A549 (cell line): ENCODE measurements at regions not wholly inside any gene's neighbourhood (a gene's known extent, or its start where the extent isn't known, plus 50 kb on each side); places are given as distances from the start of the nearest gene placed in this dataset.
A peak's percentile ranks its signal among the peaks of the same experiment; 100 is the strongest.

Experiments
- ATAC-seq, 2 experiments: fragments of 200-7000 bp in 1 of 2; fragments of >200 bp in 1 of 2; cut with Nextera tagmentation in 1 of 2; cut with Tn5 transposase in 1 of 2; 3 replicates each; pipeline versions ENCODE4 v1.8.0 to v1.9.1; 2018 to 2020; ENCODE audit warnings: mild to moderate bottlenecking in 1 of 2, moderate library complexity in 1 of 2
- CTCF ChIA-PET: fragments of 300-600 bp; sonication (Branson Sonifier 250); formaldehyde crosslinking; extraction: SDS; loops from one replicate; lab custom pipeline; 2021; ENCODE audit warnings: antibody characterized with exemption, inconsistent platforms; lab: Yijun Ruan, JAX
- POLR2A ChIA-PET: fragments of 350-600 bp; formaldehyde crosslinking; extraction: SDS; loops from one replicate; lab custom pipeline; 2021; ENCODE audit warnings: antibody characterized with exemption, inconsistent platforms; lab: Yijun Ruan, JAX
- DNase-seq, 2 experiments: peaks; one replicate each; pipeline versions ENCODE4 v3.0.0 to v3.0.0-alpha.2; 2011 to 2016; ENCODE audit warnings: low read depth in 1 of 2, low spot score in 1 of 2
- FAIRE-seq: peaks from 2 replicates; lab custom pipeline; 2011; peaks lifted over from hg19 to GRCh38; lab: Jason Lieb, UNC
- H3K27ac ChIP-seq, 2 experiments: fragments of >200 bp; sonication (Bioruptor Twin); formaldehyde crosslinking; 3 replicates each; pipeline ENCODE4 v1.5.1; 2016 to 2017
- H3K4me1 ChIP-seq: fragments of >200 bp; sonication (Bioruptor Twin); formaldehyde crosslinking; 3 replicates; pipeline ENCODE4 v1.6.1; 2016
- H3K4me2 ChIP-seq: fragments of >200 bp; sonication (Bioruptor Twin); formaldehyde crosslinking; 3 replicates; pipeline ENCODE4 v1.6.1; 2016
- H3K4me3 ChIP-seq: fragments of >200 bp; sonication (Bioruptor Twin); formaldehyde crosslinking; 3 replicates; pipeline ENCODE4 v1.5.1; 2016
- H3K9me3 ChIP-seq: fragments of >200 bp; sonication (Bioruptor Twin); formaldehyde crosslinking; 3 replicates; pipeline ENCODE4 v1.6.1; 2016
- BCL3 ChIP-seq: fragments of >200 bp; sonication (Bioruptor Twin); formaldehyde crosslinking; IDR thresholded peaks from 3 replicates; pipeline ENCODE4 v1.6.1; 2016
- CBX2 ChIP-seq: fragments of 200-600 bp; sonication (generic); IDR thresholded peaks from 2 replicates; pipeline ENCODE4 v1.6.1; 2016; ENCODE audit warnings: low read depth, mild to moderate bottlenecking, borderline replicate concordance
- CBX8 ChIP-seq: fragments of 200-600 bp; sonication (generic); IDR thresholded peaks from 2 replicates; pipeline ENCODE4 v1.6.1; 2016
- E2F6 ChIP-seq: IDR thresholded peaks from 2 replicates; pipeline ENCODE4 v1.6.1; 2012; ENCODE audit warnings: low read depth, borderline replicate concordance
- EP300 ChIP-seq, 2 experiments: fragments of >200 bp; sonication (Bioruptor Twin); formaldehyde crosslinking; IDR thresholded peaks; 2 replicates in 1 of 2; 3 replicates in 1 of 2; pipeline ENCODE4 v1.6.1; 2016 to 2017
- ESRRA ChIP-seq: fragments of 150-350 bp; IDR thresholded peaks from 2 replicates; pipeline ENCODE4 v1.6.1; 2014; ENCODE audit warnings: mild to moderate bottlenecking, low read length, borderline replicate concordance
- FOSL2 ChIP-seq, 2 experiments: fragments of 450-650 bp in 1 of 2; fragments of >200 bp in 1 of 2; sonication (Bioruptor Twin) in 1 of 2; formaldehyde crosslinking; IDR thresholded peaks; 2 replicates each; pipeline versions ENCODE4 v1.5.0 to v1.6.1; 2016 to 2020; ENCODE audit warnings: mild to moderate bottlenecking in 1 of 2, moderate library complexity in 1 of 2
- GATA3 ChIP-seq: IDR thresholded peaks from 2 replicates; pipeline ENCODE4 v1.6.1; 2012; ENCODE audit warnings: borderline replicate concordance
- HDAC2 ChIP-seq: fragments of 200-600 bp; sonication (generic); IDR thresholded peaks from 2 replicates; pipeline ENCODE4 v1.6.1; 2016
- HES2 ChIP-seq: fragments of >200 bp; sonication (Bioruptor Twin); formaldehyde crosslinking; IDR thresholded peaks from 2 replicates; pipeline ENCODE4 v1.6.1; 2016
- HEYL ChIP-seq: fragments of 250-450 bp; sonication (Bioruptor Pico); IDR thresholded peaks from 2 replicates; pipeline ENCODE4 v1.8.0; 2021; ENCODE audit warnings: mild to moderate bottlenecking, moderate library complexity
- HMGXB4 ChIP-seq: fragments of 250-450 bp; sonication (Bioruptor Pico); IDR thresholded peaks from 2 replicates; pipeline ENCODE4 v1.5.0; 2021; ENCODE audit warnings: mild to moderate bottlenecking, moderate library complexity, borderline replicate concordance
- HOXB13 ChIP-seq: fragments of 250-450 bp; sonication (Bioruptor Pico); IDR thresholded peaks from 2 replicates; pipeline ENCODE4 v1.5.0; 2020; ENCODE audit warnings: low read depth, mild to moderate bottlenecking, moderate library complexity
- JUN ChIP-seq, 2 experiments: fragments of >200 bp; sonication (Bioruptor Twin); formaldehyde crosslinking; IDR thresholded peaks; 2 replicates in 1 of 2; 3 replicates in 1 of 2; pipeline ENCODE4 v1.6.1; 2016 to 2017
- JUNB ChIP-seq: fragments of >200 bp; sonication (Bioruptor Twin); formaldehyde crosslinking; IDR thresholded peaks from 2 replicates; pipeline ENCODE4 v1.6.1; 2016
- KDM1A ChIP-seq: fragments of 200-600 bp; sonication (generic); IDR thresholded peaks from 2 replicates; pipeline ENCODE4 v1.6.1; 2016; ENCODE audit warnings: low read depth, mild to moderate bottlenecking
- KDM5A ChIP-seq: fragments of 200-600 bp; sonication (generic); IDR thresholded peaks from 2 replicates; pipeline ENCODE4 v1.6.1; 2016; ENCODE audit warnings: antibody characterized with exemption, mild to moderate bottlenecking
- MAFK ChIP-seq: fragments of 450-650 bp; IDR thresholded peaks from 2 replicates; pipeline ENCODE4 v1.6.1; 2014; ENCODE audit not compliant: partially characterized antibody
- MAZ ChIP-seq: fragments of 150-350 bp; IDR thresholded peaks from 2 replicates; pipeline ENCODE4 v1.6.1; 2014; ENCODE audit warnings: antibody characterized with exemption, low read depth, low read length, borderline replicate concordance
- NR3C1 ChIP-seq: fragments of >200 bp; sonication (Bioruptor Twin); formaldehyde crosslinking; IDR thresholded peaks from 3 replicates; pipeline ENCODE4 v1.6.1; 2017
- RAD21 ChIP-seq, 2 experiments: fragments of >200 bp in 1 of 2; sonication (Bioruptor Twin) in 1 of 2; formaldehyde crosslinking in 1 of 2; IDR thresholded peaks in 1 of 2; conservative IDR thresholded peaks in 1 of 2; 2 replicates in 1 of 2; 3 replicates in 1 of 2; pipeline ENCODE4 v1.6.1; 2012 to 2018; ENCODE audit warnings: inconsistent platforms in 1 of 2
- SMC3 ChIP-seq: fragments of >200 bp; sonication (Bioruptor Twin); formaldehyde crosslinking; IDR thresholded peaks from 3 replicates; pipeline ENCODE4 v1.6.1; 2018; ENCODE audit warnings: inconsistent platforms
- USF2 ChIP-seq: fragments of 450-650 bp; IDR thresholded peaks from 2 replicates; pipeline ENCODE4 v1.6.1; 2014; ENCODE audit warnings: antibody characterized with exemption
- ZC3H11A ChIP-seq: fragments of 450-650 bp; IDR thresholded peaks from 2 replicates; pipeline ENCODE4 v1.6.1; 2014; ENCODE audit warnings: antibody characterized with exemption, mild to moderate bottlenecking
- ZNF302 ChIP-seq: fragments of 250-450 bp; sonication (Bioruptor Pico); IDR thresholded peaks from 2 replicates; pipeline ENCODE4 v1.9.0; 2021; ENCODE audit warnings: inconsistent platforms, mild to moderate bottlenecking, moderate library complexity
- ZSCAN20 ChIP-seq: fragments of 250-450 bp; sonication (Bioruptor Pico); IDR thresholded peaks from 2 replicates; pipeline ENCODE4 v1.8.0; 2022; ENCODE audit warnings: mild to moderate bottlenecking, moderate library complexity
- WGBS: methylation state at CpG from one replicate; pipeline ENCODE4 v1.1.6; 2017; ENCODE audit errors: missing lambda C conversion rate; 5-methylcytosine and 5-hydroxymethylcytosine counted together

- no peak for TF ChIP-seq EP300 (IDR thresholded peaks at IDR 0.05)
- TF ChIP-seq GATA3: no peak
- TF ChIP-seq HOXB13 (CRISPR knock-in tag): no peak
- TF ChIP-seq NR3C1: no peak
- TF ChIP-seq USF2: no peak
- no peak for TF ChIP-seq FOSL2 (IDR thresholded peaks at IDR 0.05)
- TF ChIP-seq FOSL2 (CRISPR knock-in tag; IDR thresholded peaks at IDR 0.05): no peak
- Histone ChIP-seq H3K4me2 (no peak overlapping the region), H3K9me3 (no peaks in the 10 kb centered on the region), H3K4me1 (no peaks in the 10 kb centered on the region), H3K4me3 (no peak overlapping the region), H3K27ac (no peak overlapping the region)
- FAIRE-seq (no peak), DNase-seq (no peak), ATAC-seq (no peak)
- ChIA-PET CTCF (no interaction called here), POLR2A (no interaction called here)
- 35% methylated on average over 5 of the region's 5 CpGs for WGBS
Measured at GRCh38 chr3:191529992-191530391, 69.0 kb downstream of the PYDC2 start.

- no peak for FAIRE-seq
- 7% methylated on average over 5 of the region's 5 CpGs for WGBS
- Histone ChIP-seq H3K9me3 (no peaks in the 10 kb centered on the region), H3K4me1 (no peaks in the 10 kb centered on the region), H3K27ac (no peak overlapping the region), H3K4me3 (no peak overlapping the region), H3K4me2 (no peak overlapping the region)
- TF ChIP-seq SMC3: no peak
- TF ChIP-seq HMGXB4 (CRISPR knock-in tag): no peak
- no peak for TF ChIP-seq KDM5A
- no peak for TF ChIP-seq BCL3
- no peak for TF ChIP-seq RAD21 (conservative IDR thresholded peaks at IDR 0.05 in 1 of 2, IDR thresholded peaks at IDR 0.05 in 1 of 2)
- no peak for TF ChIP-seq CBX2
- TF ChIP-seq CBX8: no peak
- no peak for TF ChIP-seq MAFK
- TF ChIP-seq HDAC2: no peak
- TF ChIP-seq ZSCAN20 (CRISPR knock-in tag): no peak
- no peak for DNase-seq
- ChIA-PET CTCF (no interaction called here), POLR2A (no interaction called here)
- ATAC-seq: no peak
Measured at GRCh38 chr3:191531434-191531972, 70.5 kb downstream of the PYDC2 start.

GRCh38 chr3:191543018-191543417, 82.1 kb downstream of the PYDC2 start:
- 0% methylated on average over 1 of the region's 1 CpG for WGBS
- Histone ChIP-seq H3K4me3 (no peak overlapping the region), H3K4me1 (no peaks in the 10 kb centered on the region), H3K9me3 (no peaks in the 10 kb centered on the region), H3K27ac (no peak overlapping the region), H3K4me2 (no peak overlapping the region)
- POLR2A ChIA-PET: no interaction called here
- DNase-seq (no peak), FAIRE-seq (no peak), ATAC-seq (no peak)
- no peak for TF ChIP-seq JUN (IDR thresholded peaks at IDR 0.05)
- TF ChIP-seq MAFK: peak; percentile 55
- CTCF ChIA-PET: no interaction called here

GRCh38 chr3:191543897-191544296, 82.9 kb downstream of the PYDC2 start:
- TF ChIP-seq JUNB: no peak
- no peak for TF ChIP-seq JUN (IDR thresholded peaks at IDR 0.05)
- TF ChIP-seq KDM1A: no peak
- no peak for TF ChIP-seq E2F6
- no peak for TF ChIP-seq ZNF302
- TF ChIP-seq HEYL (CRISPR knock-in tag): no peak
- no peak for TF ChIP-seq MAZ
- no peak for TF ChIP-seq ZC3H11A
- TF ChIP-seq HES2: no peak
- no peak for TF ChIP-seq ESRRA
- ATAC-seq: no peak
- no peaks in the 10 kb centered on the region for H3K9me3 ChIP-seq
- no peak for FAIRE-seq
- ChIA-PET CTCF (no interaction called here), POLR2A (no interaction called here)
- DNase-seq: no peak
- no peak overlapping the region for H3K4me3 ChIP-seq
- no peak overlapping the region for H3K4me2 ChIP-seq
- no peaks in the 10 kb centered on the region for H3K4me1 ChIP-seq
- WGBS: 15% methylated on average over 4 of the region's 4 CpGs
- H3K27ac ChIP-seq: no peak overlapping the region
